Ovary (tissue), 3 donors: ENCODE measurements at regions not wholly inside any gene's neighbourhood (a gene's known extent, or its start where the extent isn't known, plus 50 kb on each side); places are given as distances from the start of the nearest gene placed in this dataset.

ENCODE experiments used
- EP300 ChIP-seq: sonication (generic); formaldehyde crosslinking; IDR thresholded peaks from one replicate; pipeline ENCODE4 v1.6.1; 2017; ENCODE audit warnings: antibody characterized with exemption
- POLR2A ChIP-seq: fragments of 450-650 bp; IDR thresholded peaks from one replicate; pipeline ENCODE4 v1.6.1; 2017; ENCODE audit warnings: antibody characterized with exemption, mild to moderate bottlenecking, moderate library complexity
- TF ChIP-seq, protein P1 (sequence below), 3 donors: fragments of 450-650 bp in 2 of 3; fragments of 200-600 bp in 1 of 3; IDR thresholded peaks; one replicate each; pipeline versions ENCODE4 v1.5.1 to v1.8.0; 2016 to 2022; ENCODE audit warnings: antibody characterized with exemption in 3 of 3, mild to moderate bottlenecking in 1 of 3
- donor health status: DM: no; HTN: no; CAD: no.

DNA sequence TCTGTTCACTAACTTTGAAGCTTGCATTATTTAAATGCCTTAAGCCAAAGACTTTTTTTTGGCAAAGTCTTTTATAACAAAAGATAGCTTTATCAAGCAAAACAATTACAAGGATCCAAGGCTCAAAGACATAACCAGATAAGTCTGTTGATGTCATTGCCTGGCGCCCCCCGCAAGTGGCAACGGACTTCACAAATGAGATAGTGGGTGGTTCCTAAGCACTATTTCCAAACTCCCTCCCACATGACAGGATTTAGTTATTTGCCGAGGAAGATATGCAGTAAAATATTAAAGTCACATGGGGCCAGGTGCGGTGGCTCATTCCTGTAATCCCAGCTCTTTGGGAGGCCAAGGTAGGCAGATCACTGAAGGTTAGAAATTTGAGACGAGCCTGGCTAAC, 194.2 kb upstream of the DDI1 start:
- TF ChIP-seq EP300 (no peak), POLR2A (no peak)
- TF ChIP-seq, protein P1, sequence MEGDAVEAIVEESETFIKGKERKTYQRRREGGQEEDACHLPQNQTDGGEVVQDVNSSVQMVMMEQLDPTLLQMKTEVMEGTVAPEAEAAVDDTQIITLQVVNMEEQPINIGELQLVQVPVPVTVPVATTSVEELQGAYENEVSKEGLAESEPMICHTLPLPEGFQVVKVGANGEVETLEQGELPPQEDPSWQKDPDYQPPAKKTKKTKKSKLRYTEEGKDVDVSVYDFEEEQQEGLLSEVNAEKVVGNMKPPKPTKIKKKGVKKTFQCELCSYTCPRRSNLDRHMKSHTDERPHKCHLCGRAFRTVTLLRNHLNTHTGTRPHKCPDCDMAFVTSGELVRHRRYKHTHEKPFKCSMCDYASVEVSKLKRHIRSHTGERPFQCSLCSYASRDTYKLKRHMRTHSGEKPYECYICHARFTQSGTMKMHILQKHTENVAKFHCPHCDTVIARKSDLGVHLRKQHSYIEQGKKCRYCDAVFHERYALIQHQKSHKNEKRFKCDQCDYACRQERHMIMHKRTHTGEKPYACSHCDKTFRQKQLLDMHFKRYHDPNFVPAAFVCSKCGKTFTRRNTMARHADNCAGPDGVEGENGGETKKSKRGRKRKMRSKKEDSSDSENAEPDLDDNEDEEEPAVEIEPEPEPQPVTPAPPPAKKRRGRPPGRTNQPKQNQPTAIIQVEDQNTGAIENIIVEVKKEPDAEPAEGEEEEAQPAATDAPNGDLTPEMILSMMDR (IDR thresholded peaks at IDR 0.05): no peak
